Activated CD8-positive, alpha-beta memory T cell treated with anti-CD3 and anti-CD28 coated beads for 36 hours (primary cell): ENCODE measurements at regions not wholly inside any gene's neighbourhood (a gene's known extent, or its start where the extent isn't known, plus 50 kb on each side); places are given as distances from the start of the nearest gene placed in this dataset.

Experiments
- CTCF ChIA-PET: fragments of 350-600 bp; sonication (Branson Sonifier 250); formaldehyde crosslinking; loops from one replicate; lab custom pipeline; 2021; ENCODE audit warnings: antibody characterized with exemption; lab: Charles Lee
- POLR2A ChIA-PET: fragments of 350-600 bp; sonication (Branson Sonifier 250); formaldehyde crosslinking; loops from one replicate; lab custom pipeline; 2021; ENCODE audit warnings: antibody characterized with exemption; lab: Charles Lee

- ChIA-PET CTCF (interaction anchor here (0.8 to 1.2 kb wide), 3 partner anchors 8 to 11 kb away, joined by 3 to 5 read pairs (median 4); no protein-coding TSS in a partner anchor), POLR2A (interaction anchor here (0.7 to 0.8 kb wide), 2 partner anchors 11 kb away, joined by 3 to 4 read pairs; no protein-coding TSS in a partner anchor)
Observed at GRCh38 chr7:130904031-130904757, 170.2 kb upstream of the KLF14 start.

GRCh38 chr7:130904792-130905191 lies 170.8 kb upstream of the KLF14 start:
- POLR2A ChIA-PET, result interaction anchor here (0.7 to 1.1 kb wide), 3 partner anchors 8 to 16 kb away, joined by 3 to 4 read pairs (median 3); no protein-coding TSS in a partner anchor
- CTCF ChIA-PET, result interaction anchor here (0.8 to 1.2 kb wide), 3 partner anchors 8 to 11 kb away, joined by 3 to 5 read pairs (median 4); no protein-coding TSS in a partner anchor

GRCh38 chr7:130906575-130906974 lies 172.6 kb upstream of the KLF14 start:
- POLR2A ChIA-PET, result interaction anchor here (0.7 kb wide), 1 partner anchor 69 kb away, joined by 10 read pairs; no protein-coding TSS in a partner anchor
- CTCF ChIA-PET, result interaction anchor here (0.7 kb wide), 1 partner anchor 73 kb away, joined by 3 read pairs; no protein-coding TSS in a partner anchor

- ChIA-PET CTCF (no interaction called here), POLR2A (no interaction called here)
Observed at GRCh38 chr7:130907439-130907838, 173.4 kb upstream of the KLF14 start.

- CTCF ChIA-PET, result interaction anchor here (1.3 to 2.0 kb wide), 2 partner anchors 12 to 50 kb away, joined by 3 to 7 read pairs; no protein-coding TSS in a partner anchor
Observed at GRCh38 chr7:130908345-130909160, 174.5 kb upstream of the KLF14 start.

GRCh38 chr7:130909161-130909836 lies 175.3 kb upstream of the KLF14 start:
- ChIA-PET POLR2A (interaction anchor here (0.6 kb wide), 1 partner anchor 16 kb away, joined by 5 read pairs; no protein-coding TSS in a partner anchor), CTCF (interaction anchor here (1.3 to 2.0 kb wide), 2 partner anchors 12 to 50 kb away, joined by 3 to 7 read pairs; no protein-coding TSS in a partner anchor)

More at GRCh38 chr7:130908345-130909160, 174.5 kb upstream of the KLF14 start:
- POLR2A ChIA-PET, result no interaction called here

GRCh38 chr7:130909881-130910672 lies 176.1 kb upstream of the KLF14 start:
- ChIA-PET POLR2A (interaction anchor here (0.5 kb wide), 1 partner anchor 16 kb away, joined by 10 read pairs; no protein-coding TSS in a partner anchor), CTCF (interaction anchor here (1.1 to 2.0 kb wide), 3 partner anchors 13 to 49 kb away, joined by 3 to 7 read pairs (median 3); no protein-coding TSS in a partner anchor)

- ChIA-PET CTCF (interaction anchor here (0.9 to 1.9 kb wide), 3 partner anchors 7 to 17 kb away, joined by 3 to 4 read pairs (median 3); no protein-coding TSS in a partner anchor), POLR2A (interaction anchor here (4.2 kb wide), 1 partner anchor 49 kb away, joined by 32 read pairs; no protein-coding TSS in a partner anchor)
Observed at GRCh38 chr7:130910949-130911944, 177.2 kb upstream of the KLF14 start.

- CTCF ChIA-PET, result interaction anchor here (1.9 kb wide), 1 partner anchor 8 kb away, joined by 4 read pairs; no protein-coding TSS in a partner anchor
Observed at GRCh38 chr7:130912082-130912861, 178.3 kb upstream of the KLF14 start.

GRCh38 chr7:130912862-130913638 lies 179.0 kb upstream of the KLF14 start:
- POLR2A ChIA-PET, result interaction anchor here (0.5 to 4.2 kb wide), 11 partner anchors 8 to 415 kb away, joined by 3 to 32 read pairs (median 4); partner anchors contain the start of gene MKLN1
- CTCF ChIA-PET, result interaction anchor here (1.9 kb wide), 1 partner anchor 9 kb away, joined by 4 read pairs; no protein-coding TSS in a partner anchor

More at GRCh38 chr7:130912082-130912861, 178.3 kb upstream of the KLF14 start:
- POLR2A ChIA-PET, result interaction anchor here (0.5 to 4.2 kb wide), 7 partner anchors 7 to 124 kb away, joined by 3 to 32 read pairs (median 4); no protein-coding TSS in a partner anchor

GRCh38 chr7:130913639-130914553 lies 179.9 kb upstream of the KLF14 start:
- ChIA-PET CTCF (interaction anchor here (1.5 to 1.9 kb wide), 2 partner anchors 10 kb away, joined by 4 to 5 read pairs; no protein-coding TSS in a partner anchor), POLR2A (interaction anchor here (0.6 to 4.2 kb wide), 11 partner anchors 9 to 414 kb away, joined by 3 to 32 read pairs (median 5); partner anchors contain the start of gene MKLN1)

- POLR2A ChIA-PET, result interaction anchor here (0.6 to 4.2 kb wide), 5 partner anchors 20 to 314 kb away, joined by 4 to 32 read pairs (median 7); no protein-coding TSS in a partner anchor
- CTCF ChIA-PET, result interaction anchor here (1.0 to 1.5 kb wide), 3 partner anchors 10 to 46 kb away, joined by 3 to 5 read pairs (median 4); no protein-coding TSS in a partner anchor
Observed at GRCh38 chr7:130914554-130915294, 180.7 kb upstream of the KLF14 start.
